ENCODE measurements at regions not wholly inside any gene's neighbourhood (a gene's known extent, or its start where the extent isn't known, plus 50 kb on each side); places are given as distances from the start of the nearest gene placed in this dataset.

DNA sequence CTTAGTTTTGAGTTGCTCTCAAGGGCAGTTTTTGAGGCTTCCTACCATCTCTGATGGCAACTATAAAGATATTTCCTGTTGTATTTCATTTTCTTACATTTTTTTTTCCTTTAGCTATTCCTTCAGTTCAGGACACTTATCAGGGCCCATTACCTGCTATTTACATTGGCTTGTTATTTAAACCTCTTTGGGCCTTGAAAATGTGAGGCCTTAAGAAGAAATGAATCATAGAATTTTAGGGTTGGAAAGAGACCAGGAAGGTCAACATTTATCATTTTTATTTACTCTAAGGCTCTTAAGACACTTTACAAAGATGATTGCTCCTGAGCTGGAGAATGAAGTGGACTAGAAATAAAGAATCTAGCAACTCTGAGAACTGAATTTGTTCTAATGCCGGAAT, 335.2 kb downstream of the DTWD2 start:
- no peak for TF ChIP-seq POLR2A (IDR thresholded peaks at IDR 0.05; ENCODE audit: low read length)
- TF ChIP-seq GATA1 (IDR thresholded peaks at IDR 0.05; ENCODE audit: low read depth, low read length) = no peak
